HG02623 (cell line): ENCODE measurements at regions not wholly inside any gene's neighbourhood (a gene's known extent, or its start where the extent isn't known, plus 50 kb on each side); places are given as distances from the start of the nearest gene placed in this dataset.

Experiments
- ATAC-seq: cut with Tn5 transposase; IDR thresholded peaks from one replicate; pipeline ENCODE4 v1.9.1; 2021; ENCODE audit warnings: moderate library complexity; ENCODE audit not compliant: unreplicated experiment

- no peak for ATAC-seq
These were observed 167.5 kb upstream of the TOPAZ1 start for GRCh38 chr3:44074181-44074580.

- ATAC-seq: no peak
These were observed 165.4 kb upstream of the TOPAZ1 start for GRCh38 chr3:44076221-44076829.

- no peak for ATAC-seq
These were observed 164.4 kb upstream of the TOPAZ1 start for GRCh38 chr3:44077267-44077666.

GRCh38 chr3:44078863-44079262, 162.8 kb upstream of the TOPAZ1 start:
- no peak for ATAC-seq

- ATAC-seq: no peak
These were observed 161.8 kb upstream of the TOPAZ1 start for GRCh38 chr3:44079916-44080315.

DNA sequence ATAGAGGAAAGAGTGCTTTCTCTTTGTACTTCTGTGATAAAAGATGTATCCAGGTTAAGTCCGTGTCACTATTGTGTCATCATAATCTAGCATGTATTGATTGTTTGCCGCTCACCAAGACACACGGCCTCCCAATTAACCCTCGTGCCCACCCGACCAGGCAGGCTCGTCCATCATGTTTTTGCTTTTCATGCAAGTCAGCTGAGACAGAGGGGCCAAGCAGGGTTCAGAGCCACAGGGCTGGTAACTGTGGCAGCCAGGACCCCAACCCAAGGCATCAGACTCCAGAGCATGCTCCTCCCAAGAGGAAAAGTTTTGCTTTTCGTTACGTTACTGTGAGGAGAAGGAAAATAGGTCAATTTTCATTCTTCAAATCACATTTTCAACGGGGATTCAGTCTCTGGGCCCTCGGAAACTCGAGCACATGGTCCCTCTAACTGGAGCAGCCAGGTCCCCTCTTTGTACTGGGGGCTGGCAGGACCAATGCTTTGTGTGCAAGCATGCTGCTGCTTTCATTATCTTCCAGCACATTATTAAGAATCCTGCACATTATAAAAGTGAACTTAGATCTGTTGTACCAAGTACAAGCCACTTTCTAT, 161.1 kb upstream of the TOPAZ1 start:
- ATAC-seq: no peak

DNA sequence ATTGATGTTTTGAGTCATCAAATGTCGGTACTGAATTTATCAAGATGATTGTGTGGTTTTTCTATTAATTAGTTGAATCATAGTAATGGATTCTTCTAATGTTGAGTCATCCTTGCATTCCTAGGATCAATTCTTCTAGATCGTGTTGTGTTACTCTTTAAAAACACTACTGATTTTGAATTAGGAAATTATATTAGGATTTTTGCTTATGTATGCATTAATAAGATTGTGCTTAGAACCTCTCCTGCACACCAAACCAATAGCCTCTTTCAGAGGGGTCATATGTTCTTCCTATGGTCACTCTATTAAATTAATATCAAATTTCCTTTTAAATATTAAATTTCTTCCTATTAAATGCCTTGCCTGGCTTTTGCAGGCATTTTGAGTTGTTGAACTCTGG, 151.7 kb upstream of the TOPAZ1 start:
- no peak for ATAC-seq

- ATAC-seq: no peak
These were observed 149.2 kb upstream of the TOPAZ1 start for GRCh38 chr3:44092497-44092896.

- ATAC-seq: no peak
These were observed 148.2 kb upstream of the TOPAZ1 start for GRCh38 chr3:44093531-44093930.

DNA sequence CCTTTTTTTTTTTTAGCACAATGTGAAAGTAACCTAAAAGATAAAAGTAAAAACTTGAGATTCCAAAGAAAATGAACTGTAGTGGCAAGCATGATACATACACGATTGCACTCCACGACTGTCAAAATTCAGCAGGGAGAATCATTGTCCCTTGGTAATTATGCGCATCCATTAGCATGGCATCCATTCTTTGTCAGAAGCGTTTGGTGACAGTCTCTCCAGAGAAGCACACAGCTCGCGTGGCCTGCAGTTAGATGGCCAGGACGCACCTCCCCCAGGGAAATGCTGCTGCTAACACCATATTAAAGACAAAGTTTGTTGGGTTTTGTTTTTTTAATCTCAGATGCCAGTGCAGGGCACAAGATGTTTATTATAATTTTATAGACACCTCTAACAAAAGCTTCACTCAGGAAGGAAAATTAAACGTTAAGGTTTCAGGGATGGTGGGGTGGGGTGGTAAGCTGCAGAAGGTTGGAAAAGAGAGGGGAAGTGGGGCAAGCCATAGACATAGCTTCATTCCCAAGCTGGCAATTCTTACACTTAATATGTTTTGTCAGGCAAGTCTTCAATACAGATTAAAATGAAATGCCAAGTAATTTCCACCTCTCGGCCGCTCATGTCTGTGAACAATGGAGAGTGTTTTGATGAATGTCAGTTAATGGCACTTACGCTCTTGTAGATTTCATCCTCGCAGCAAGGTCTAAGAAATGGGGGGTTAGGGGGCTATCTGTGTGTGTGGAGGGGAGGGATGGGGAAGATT, 142.8 kb upstream of the TOPAZ1 start:
- ATAC-seq: no peak

DNA sequence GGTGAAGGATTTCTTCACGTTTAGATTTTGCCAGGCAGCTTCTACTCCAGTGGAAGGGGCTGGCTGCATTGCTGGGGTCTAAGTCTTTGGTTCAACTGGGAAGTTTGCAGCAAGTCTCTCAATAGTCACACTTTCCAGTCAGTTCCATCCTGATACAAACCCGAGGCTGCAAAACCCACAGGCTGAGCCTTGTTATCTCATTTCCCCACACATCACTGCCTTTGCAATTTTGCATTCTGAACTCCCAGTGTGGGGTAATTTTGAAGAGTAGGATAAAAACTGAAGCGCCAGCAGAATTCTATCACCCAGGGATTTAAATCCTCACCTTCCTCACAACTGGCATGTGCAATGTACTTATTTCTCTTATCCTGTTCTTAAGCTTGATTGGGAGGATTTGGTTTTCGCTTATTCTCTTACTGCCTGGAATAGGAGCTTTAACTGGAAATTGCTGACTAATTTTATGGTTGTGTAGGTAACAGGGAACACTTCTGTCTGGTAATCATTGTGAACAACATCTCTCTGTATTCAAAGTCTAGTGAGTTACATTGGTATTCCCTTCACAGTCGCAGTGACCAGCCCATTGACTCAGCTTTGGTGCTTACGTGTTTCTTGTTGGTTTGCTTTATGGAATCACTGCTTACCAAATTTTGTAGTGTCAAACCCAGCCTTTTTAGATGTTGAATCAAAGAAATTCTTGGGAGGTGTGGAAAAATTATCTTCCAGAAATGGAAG, 142.0 kb upstream of the TOPAZ1 start:
- no peak for ATAC-seq

GRCh38 chr3:44100298-44100695, 141.4 kb upstream of the TOPAZ1 start:
- ATAC-seq: no peak

DNA sequence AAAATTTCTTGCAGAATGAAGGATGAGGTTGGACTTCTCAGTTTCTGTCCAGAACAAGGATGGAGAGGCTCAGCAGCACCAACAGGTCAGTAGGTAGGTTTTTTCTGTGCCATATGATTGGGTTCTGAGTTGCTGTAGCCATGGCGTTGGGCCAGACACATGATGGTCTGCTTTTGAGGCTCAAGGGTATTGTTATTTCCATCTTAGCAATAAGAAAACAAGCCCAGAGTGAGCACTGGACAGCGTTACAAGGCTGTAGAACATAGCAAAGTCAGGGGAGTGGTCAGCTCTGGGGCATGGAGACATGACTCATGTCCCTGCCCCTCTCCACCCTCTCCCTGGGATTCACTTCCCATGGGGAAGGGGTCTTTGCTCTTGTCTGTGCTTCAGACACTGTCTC, 137.6 kb upstream of the TOPAZ1 start:
- no peak for ATAC-seq

- peak; percentile 88 for ATAC-seq
These were observed 136.9 kb upstream of the TOPAZ1 start for GRCh38 chr3:44104668-44105321.

DNA sequence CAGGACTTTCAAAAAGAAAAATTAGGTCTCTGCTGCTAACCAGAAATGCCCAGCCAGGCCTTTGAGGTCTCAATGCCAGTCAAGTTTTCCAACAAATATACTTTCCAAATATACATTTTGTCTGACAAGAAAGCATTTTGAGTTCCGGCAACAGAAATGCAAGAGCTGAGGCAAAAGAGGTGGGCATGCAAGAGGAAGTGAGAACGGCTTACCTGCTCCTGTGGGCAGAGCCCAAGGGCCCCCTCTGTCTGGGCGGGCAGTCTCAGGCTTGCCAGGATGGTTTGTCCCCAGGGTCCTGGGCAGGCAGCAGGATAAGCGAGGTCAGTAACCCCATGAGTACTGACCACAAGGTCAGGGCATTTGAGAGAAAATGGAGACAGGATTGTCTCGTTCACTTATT, 136.1 kb upstream of the TOPAZ1 start:
- ATAC-seq: no peak

DNA sequence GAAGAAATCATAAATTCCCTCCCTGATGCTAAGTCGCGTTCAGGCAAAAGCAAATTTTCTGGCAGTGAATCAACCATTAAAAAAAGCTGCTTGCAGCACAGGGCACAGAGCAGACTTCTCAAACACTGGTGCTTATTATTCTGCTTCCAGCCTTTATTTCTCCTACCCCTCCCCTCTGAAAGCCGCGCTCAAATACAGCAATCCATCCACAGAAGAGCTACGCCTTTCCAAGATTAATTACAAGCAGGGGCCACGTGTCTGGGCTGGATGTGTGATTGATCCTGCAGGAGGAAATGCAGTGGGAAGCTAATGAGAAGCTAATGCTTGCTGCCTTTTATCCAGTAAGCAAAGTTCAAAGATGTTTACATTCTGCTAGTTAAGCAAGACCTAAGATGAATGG, 134.9 kb upstream of the TOPAZ1 start:
- ATAC-seq: no peak

DNA sequence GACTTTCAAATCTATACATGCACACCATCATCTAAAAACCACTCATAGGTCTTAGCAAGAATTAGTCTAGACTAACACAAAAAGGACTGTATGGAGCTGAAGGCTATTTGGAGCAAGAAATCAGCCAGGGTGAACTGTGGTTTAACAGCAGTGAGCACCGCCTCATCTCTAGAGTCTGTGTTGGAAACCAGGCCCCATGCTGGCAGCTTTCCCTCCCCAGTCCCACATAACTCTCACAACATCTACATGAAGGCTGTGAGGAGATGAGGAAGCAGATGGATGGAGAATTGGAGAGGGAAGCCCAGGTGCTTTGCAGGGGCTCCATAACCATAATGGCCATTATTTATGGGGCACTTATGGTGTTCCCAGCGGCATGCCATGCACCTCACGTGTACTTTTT, 133.2 kb upstream of the TOPAZ1 start:
- ATAC-seq: no peak

DNA sequence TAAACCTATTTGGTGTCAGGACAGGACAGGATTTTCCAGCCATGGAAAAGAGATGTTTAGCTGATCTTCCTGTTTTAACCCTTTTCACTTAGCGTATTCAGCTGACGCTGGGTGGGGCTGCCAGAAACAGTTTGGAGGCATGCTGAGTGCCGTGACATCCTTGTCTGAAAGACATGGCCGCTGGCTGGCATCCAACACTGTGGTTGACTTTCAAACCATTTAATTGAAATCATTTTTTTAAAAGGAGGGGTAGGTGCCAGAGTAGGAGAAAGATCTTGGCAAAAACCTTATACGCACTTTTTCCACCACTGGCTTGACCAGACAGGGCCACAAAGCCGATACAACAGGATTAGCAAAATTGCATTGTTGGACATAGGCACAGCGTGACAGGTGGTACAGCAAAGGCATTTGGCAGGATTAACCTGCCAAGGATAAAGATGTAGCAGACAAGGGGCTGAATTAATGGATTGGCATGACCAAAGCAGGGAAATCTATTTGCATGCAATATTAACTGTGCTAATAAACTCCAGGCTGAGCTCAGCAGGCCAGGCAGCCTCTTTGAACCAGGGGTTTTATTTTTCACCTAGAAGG, 131.8 kb upstream of the TOPAZ1 start:
- ATAC-seq: no peak

- ATAC-seq: no peak
These were observed 131.0 kb upstream of the TOPAZ1 start for GRCh38 chr3:44110648-44111047.

DNA sequence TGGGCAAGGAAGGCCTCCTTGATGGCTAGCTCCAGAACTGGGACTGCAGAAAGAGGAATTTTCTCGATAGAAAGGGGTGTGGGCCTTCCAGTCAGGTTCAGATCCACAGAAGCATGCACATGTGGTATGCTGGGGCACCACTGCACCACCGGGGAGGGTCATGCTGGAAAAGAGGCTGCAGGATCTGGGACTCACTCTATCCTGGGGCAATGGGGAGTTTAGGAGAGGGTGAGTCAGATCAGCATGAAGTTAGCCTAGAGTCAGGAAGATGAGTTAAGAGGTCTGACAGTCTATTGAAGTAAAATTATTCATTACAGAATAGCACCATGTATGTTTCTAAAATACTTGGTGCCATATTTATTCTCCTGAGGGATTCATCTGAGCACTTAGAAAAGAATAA, 130.2 kb upstream of the TOPAZ1 start:
- ATAC-seq: no peak

DNA sequence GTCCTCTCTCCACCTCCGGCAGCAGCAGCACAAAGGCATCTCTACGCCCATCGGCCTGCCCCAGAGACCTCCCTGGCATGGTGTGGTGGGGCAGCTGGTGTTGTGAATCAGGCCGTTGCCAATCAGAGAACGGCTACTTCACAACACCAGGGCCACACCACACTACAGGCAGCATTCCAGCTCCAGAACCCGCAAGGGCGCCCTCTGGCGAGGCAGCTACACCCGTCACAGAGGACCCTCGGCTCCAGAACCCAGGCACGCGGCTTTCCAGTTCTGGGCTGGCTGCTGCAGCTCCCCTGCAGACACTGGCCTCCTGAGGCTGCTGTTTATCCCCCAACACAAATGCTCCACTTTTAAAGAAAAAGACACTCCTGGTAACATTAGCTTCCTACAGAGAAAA, 127.5 kb upstream of the TOPAZ1 start:
- no peak for ATAC-seq
